ENCODE measurements at regions not wholly inside any gene's neighbourhood (a gene's known extent, or its start where the extent isn't known, plus 50 kb on each side); places are given as distances from the start of the nearest gene placed in this dataset.

GRCh38 chr6:149225370-149225769, 92.1 kb upstream of the TAB2 start:
- no peaks in the 10 kb centered on the region for H3K27me3 ChIP-seq (ENCODE audit: low read depth, low read length)
- peaks cover 14% of the 10 kb centered on the region for H3K4me1 ChIP-seq (ENCODE audit: low read length)
- no peaks in the 10 kb centered on the region for H3K36me3 ChIP-seq (replicated peaks; ENCODE audit: low read depth, low read length)
- TF ChIP-seq CTCF (IDR thresholded peaks at IDR 0.05; ENCODE audit: low read depth, low read length), result no peak
- TF ChIP-seq EZH2phosphoT487 (IDR thresholded peaks at IDR 0.05; ENCODE audit: low read depth), result no peak
- H3K9me3 ChIP-seq (ENCODE audit: insufficient read depth, low read length), result no peaks in the 10 kb centered on the region
- H3K79me2 ChIP-seq (ENCODE audit: low read length), result no peaks in the 10 kb centered on the region
- H3K4me3 ChIP-seq (ENCODE audit: low read length), result no peak overlapping the region
- H2AFZ ChIP-seq (ENCODE audit: low read depth, low read length), result no peak overlapping the region
- H3K4me2 ChIP-seq (ENCODE audit: low read length), result no peak overlapping the region
- no peak overlapping the region for H3K27ac ChIP-seq (ENCODE audit: low read length)
- H3K9ac ChIP-seq (ENCODE audit: low read length), result no peak overlapping the region
- H4K20me1 ChIP-seq (ENCODE audit: insufficient read depth, low read length), result no peaks in the 10 kb centered on the region

- H3K36me3 ChIP-seq (replicated peaks; ENCODE audit: low read depth, low read length), result no peaks in the 10 kb centered on the region
- no peak overlapping the region for H2AFZ ChIP-seq (ENCODE audit: low read depth, low read length)
- H3K4me3 ChIP-seq (ENCODE audit: low read length), result no peak overlapping the region
- H3K79me2 ChIP-seq (ENCODE audit: low read length), result no peaks in the 10 kb centered on the region
- no peak overlapping the region for H3K27ac ChIP-seq (ENCODE audit: low read length)
- no peaks in the 10 kb centered on the region for H3K27me3 ChIP-seq (ENCODE audit: low read depth, low read length)
- H3K4me1 ChIP-seq (ENCODE audit: low read length), result peaks cover 20% of the 10 kb centered on the region
- no peak overlapping the region for H3K4me2 ChIP-seq (ENCODE audit: low read length)
- no peaks in the 10 kb centered on the region for H4K20me1 ChIP-seq (ENCODE audit: insufficient read depth, low read length)
- H3K9me3 ChIP-seq (ENCODE audit: insufficient read depth, low read length), result no peaks in the 10 kb centered on the region
- H3K9ac ChIP-seq (ENCODE audit: low read length), result no peak overlapping the region
- TF ChIP-seq CTCF (IDR thresholded peaks at IDR 0.05; ENCODE audit: low read depth, low read length) (no peak), EZH2phosphoT487 (IDR thresholded peaks at IDR 0.05; ENCODE audit: low read depth) (no peak)
Observed at GRCh38 chr6:149225946-149226345, 91.6 kb upstream of the TAB2 start.

GRCh38 chr6:149227796-149228195, 89.7 kb upstream of the TAB2 start:
- Histone ChIP-seq H3K9me3 (ENCODE audit: insufficient read depth, low read length) (no peaks in the 10 kb centered on the region), H3K4me3 (ENCODE audit: low read length) (no peak overlapping the region), H3K27ac (ENCODE audit: low read length) (no peak overlapping the region), H3K36me3 (replicated peaks; ENCODE audit: low read depth, low read length) (no peaks in the 10 kb centered on the region), H3K79me2 (ENCODE audit: low read length) (no peaks in the 10 kb centered on the region), H2AFZ (ENCODE audit: low read depth, low read length) (no peak overlapping the region), H3K27me3 (ENCODE audit: low read depth, low read length) (no peaks in the 10 kb centered on the region), H3K9ac (ENCODE audit: low read length) (no peak overlapping the region), H4K20me1 (ENCODE audit: insufficient read depth, low read length) (no peaks in the 10 kb centered on the region), H3K4me1 (ENCODE audit: low read length) (peaks cover 36% of the 10 kb centered on the region), H3K4me2 (ENCODE audit: low read length) (no peak overlapping the region)
- TF ChIP-seq EZH2phosphoT487 (IDR thresholded peaks at IDR 0.05; ENCODE audit: low read depth) (no peak), CTCF (IDR thresholded peaks at IDR 0.05; ENCODE audit: low read depth, low read length) (no peak)

- no peak overlapping the region for H3K4me2 ChIP-seq (ENCODE audit: low read length)
- no peak overlapping the region for H3K9ac ChIP-seq (ENCODE audit: low read length)
- H3K4me3 ChIP-seq (ENCODE audit: low read length), result no peak overlapping the region
- H2AFZ ChIP-seq (ENCODE audit: low read depth, low read length), result no peak overlapping the region
- no peaks in the 10 kb centered on the region for H3K27me3 ChIP-seq (ENCODE audit: low read depth, low read length)
- H3K27ac ChIP-seq (ENCODE audit: low read length), result no peak overlapping the region
- H4K20me1 ChIP-seq (ENCODE audit: insufficient read depth, low read length), result no peaks in the 10 kb centered on the region
- no peaks in the 10 kb centered on the region for H3K9me3 ChIP-seq (ENCODE audit: insufficient read depth, low read length)
- peaks cover 40% of the 10 kb centered on the region for H3K4me1 ChIP-seq (ENCODE audit: low read length)
- no peaks in the 10 kb centered on the region for H3K36me3 ChIP-seq (replicated peaks; ENCODE audit: low read depth, low read length)
- no peak for TF ChIP-seq CTCF (IDR thresholded peaks at IDR 0.05; ENCODE audit: low read depth, low read length)
- H3K79me2 ChIP-seq (ENCODE audit: low read length), result no peaks in the 10 kb centered on the region
Observed at GRCh38 chr6:149228311-149228955, 89.1 kb upstream of the TAB2 start.
